HG02943 (cell line): ENCODE measurements at regions not wholly inside any gene's neighbourhood (a gene's known extent, or its start where the extent isn't known, plus 50 kb on each side); places are given as distances from the start of the nearest gene placed in this dataset.
"Not testable (repeated sequence)": the region's sequence is repeated elsewhere in the genome, so short reads cannot be mapped to it uniquely, and the experiment has no call there.

Source experiments
- ATAC-seq: cut with Tn5 transposase; IDR thresholded peaks from one replicate; pipeline ENCODE4 v1.9.1; 2021; ENCODE audit warnings: mild to moderate bottlenecking, low read depth, moderate library complexity; ENCODE audit not compliant: unreplicated experiment

DNA sequence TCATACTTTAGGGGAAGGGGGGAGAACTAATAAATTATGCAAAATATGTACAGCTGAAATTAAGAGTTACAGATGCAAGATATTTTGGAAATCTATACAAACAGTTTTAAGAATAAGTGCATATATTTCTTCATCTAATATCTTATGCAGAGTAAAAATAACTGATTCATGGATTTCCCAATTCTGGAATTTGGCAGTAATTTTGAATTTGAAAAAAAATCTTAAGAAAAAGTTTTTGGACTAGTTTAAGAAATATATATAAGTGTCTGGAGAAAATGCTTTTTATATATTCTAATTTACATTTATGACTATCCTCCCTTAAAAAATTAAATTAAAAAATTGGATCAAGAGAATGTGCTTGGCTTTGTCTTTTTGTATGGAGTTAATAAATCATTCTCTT lies 474.3 kb downstream of the BRINP3 start:
- ATAC-seq = no peak

- ATAC-seq = no peak
Measured at GRCh38 chr1:190011585-190011984, 466.1 kb downstream of the BRINP3 start.

DNA sequence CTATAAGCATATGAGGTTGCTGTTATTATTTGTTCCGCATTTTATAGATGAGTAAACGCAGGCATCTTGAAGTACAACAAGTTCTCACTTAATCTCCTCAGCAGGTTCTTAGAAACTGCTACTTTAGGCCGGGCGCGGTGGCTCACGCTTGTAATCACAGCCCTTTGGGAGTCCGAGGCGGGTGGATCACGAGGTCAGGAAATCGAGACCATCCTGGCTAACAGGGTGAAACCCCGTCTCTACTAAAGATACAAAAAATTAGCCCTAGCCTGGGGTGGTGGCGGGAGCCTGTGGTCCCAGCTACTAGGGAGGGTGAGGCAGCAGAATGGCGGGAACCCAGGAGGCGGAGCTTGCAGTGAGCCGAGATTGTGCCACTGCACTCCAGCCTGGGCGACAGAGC lies 458.5 kb downstream of the BRINP3 start:
- ATAC-seq = not testable (repeated sequence)

GRCh38 chr1:190019717-190020116 lies 457.9 kb downstream of the BRINP3 start:
- no peak for ATAC-seq

GRCh38 chr1:190022709-190023108 lies 455.0 kb downstream of the BRINP3 start:
- ATAC-seq = no peak

DNA sequence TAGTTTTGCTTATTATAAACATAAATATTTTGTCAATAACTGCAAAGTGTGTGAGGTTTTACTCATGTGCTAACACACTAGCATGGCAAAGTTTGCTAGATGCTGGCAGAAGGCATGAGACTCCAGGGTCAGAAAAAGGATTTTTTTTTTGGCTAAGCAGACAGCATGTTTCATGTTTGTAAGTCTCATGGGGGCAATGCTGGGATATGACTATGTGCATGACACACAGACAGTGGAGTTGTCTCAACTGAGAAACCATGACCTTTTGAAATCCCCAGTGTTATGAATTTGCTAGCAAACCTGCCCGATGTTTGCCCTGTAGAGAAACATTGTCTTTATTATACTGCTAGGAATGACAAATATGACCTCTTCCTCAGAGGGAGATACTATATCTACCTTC lies 448.2 kb downstream of the BRINP3 start:
- ATAC-seq = no peak

DNA sequence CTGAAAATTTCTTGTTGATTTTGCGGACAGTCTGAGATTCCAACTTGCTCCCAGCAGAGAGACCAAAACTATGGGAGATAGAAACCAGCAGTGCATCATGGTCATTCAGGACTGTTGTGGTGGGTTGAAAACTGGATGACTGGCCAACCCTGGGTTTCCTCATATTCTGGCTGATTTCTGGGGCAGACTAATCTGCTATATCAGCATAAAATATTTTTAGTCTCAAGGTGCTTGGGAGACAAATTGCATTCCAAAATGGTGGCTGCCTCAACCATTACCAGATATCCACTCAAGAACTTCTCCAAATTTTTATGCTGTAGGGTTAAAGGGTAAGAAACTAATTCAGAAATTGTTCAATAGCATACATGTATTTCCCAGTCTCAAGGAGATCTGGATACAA lies 434.0 kb downstream of the BRINP3 start:
- ATAC-seq = no peak

GRCh38 chr1:190046231-190046630 lies 431.4 kb downstream of the BRINP3 start:
- ATAC-seq = no peak
